Limb (tissue), 2 donors: ENCODE measurements at regions not wholly inside any gene's neighbourhood (a gene's known extent, or its start where the extent isn't known, plus 50 kb on each side); places are given as distances from the start of the nearest gene placed in this dataset.

Experiments
- DNase-seq, 2 donors: peaks; one replicate each; pipeline ENCODE4 v3.0.0-alpha.2; 2016; ENCODE audit errors: extremely low spot score in 2 of 2

GRCh38 chr2:236848501-236848900 is 237.2 kb upstream of the COPS8 start:
- DNase-seq: no peak

DNA sequence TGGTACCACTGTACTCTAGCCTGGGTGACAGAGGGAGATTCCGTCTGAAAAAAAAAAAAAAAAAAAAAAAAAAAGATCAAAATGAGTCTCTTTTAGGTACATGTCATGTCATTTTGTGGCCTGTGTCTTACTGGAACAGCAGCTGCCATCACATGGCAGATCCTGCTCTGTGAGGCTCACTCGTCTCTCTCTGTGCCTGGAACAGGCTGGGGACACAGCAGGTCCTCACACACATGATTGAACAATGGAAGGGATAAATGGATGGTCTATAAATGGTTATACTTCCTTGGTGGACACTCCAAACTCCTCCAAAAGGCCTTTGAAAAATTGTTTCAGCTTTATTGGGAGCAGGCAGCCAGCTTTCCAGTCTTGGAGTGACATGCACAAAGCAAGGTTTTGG is 236.2 kb upstream of the COPS8 start:
- DNase-seq: no peak

GRCh38 chr2:236849940-236850339 is 235.7 kb upstream of the COPS8 start:
- no peak for DNase-seq

- DNase-seq: no peak
These were observed 234.5 kb upstream of the COPS8 start for GRCh38 chr2:236851187-236851586.

- no peak for DNase-seq
These were observed 233.4 kb upstream of the COPS8 start for GRCh38 chr2:236852100-236852976.

DNA sequence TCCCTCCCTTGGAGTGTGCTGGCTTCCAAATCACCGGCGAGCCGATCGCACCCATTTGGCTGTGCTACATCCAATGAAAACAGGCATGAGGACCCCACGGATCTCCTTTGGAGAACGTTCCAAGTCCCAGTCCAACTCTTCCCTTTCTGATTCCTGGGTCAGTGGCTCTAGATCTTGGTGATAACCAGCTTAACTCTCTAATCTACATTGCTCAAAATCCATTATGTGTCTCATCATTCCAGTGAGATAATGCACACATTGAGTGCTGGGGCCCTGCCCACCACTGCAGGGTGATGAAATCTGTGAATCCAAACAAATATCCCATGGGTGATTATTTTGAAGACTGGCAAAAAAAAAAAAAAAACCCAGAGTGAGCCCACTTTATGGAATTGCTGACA is 232.7 kb upstream of the COPS8 start:
- DNase-seq: no peak

- no peak for DNase-seq
These were observed 232.1 kb upstream of the COPS8 start for GRCh38 chr2:236853585-236854051.

DNA sequence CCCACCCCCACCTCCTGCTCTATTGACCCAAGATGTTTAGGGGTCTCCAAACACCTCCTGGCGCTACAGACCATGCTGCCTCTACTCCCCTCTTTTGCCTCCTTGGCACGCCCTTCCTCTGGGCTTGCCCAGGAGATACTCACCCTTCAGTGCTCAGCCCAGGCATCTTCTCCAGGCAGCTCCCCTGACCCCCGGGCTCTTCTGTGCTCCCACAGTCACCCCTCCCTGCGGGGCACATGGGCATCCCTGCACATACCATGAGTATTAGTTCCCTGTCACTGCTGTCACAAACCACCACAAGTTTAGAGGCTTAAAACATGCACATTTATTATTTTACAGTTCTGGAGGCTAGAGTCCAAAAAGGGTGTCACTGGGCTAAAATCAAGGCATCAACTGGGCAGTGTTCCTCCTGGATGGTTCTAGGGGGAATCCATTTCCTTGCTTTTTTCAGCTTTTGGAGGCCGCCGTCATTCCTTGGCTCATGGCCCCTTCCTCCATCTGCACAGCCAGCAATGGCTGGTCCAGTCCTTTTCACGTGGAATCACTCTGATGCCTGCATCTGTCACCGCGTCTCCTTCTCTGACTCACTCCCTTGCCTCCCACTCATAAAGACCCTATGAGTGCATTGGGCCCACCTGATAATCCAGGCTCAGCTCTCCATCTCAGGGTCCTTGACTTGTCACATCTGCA is 230.4 kb upstream of the COPS8 start:
- DNase-seq: no peak

- no peak for DNase-seq
These were observed 229.5 kb upstream of the COPS8 start for GRCh38 chr2:236855866-236856847.

DNA sequence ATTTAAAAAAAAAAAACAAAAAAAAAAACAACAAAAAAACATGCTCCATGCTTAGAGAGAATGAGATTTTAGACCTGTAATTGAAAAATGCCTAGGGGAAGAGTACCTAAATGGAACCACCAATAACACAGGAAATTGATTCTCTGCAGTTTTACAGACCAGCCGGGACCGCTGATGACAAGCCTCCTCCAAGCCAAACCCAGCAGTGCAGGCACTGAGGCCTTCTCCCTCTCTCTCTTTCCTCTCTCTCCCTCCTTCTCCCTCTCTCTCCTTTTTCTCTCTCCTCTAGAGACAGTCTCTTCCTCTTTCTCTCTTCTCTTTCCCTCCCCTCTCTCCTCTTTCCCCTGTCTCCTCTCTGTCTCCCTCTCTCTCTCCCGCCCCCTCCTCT is 228.8 kb upstream of the COPS8 start:
- DNase-seq: no peak

DNA sequence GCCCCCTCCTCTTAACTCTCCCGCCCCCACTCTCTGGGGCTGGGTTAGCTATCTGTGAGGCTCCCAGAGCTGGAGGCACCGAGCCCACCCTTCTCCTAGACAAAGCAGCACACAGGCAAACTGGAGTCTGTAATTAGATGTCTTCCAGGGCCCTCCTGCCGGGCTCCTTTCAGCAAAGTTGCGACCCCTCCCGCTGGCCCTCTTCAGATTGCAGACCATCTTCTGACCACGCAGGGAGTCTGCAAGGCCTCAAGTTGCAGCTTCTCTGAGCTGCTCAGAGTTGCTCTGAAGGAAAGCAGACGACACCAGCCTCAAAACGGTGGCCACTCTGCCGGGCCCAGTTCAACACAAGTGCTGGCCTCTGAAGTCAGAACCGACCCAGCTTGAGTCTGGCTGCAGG is 228.4 kb upstream of the COPS8 start:
- no peak for DNase-seq

- DNase-seq: no peak
These were observed 227.9 kb upstream of the COPS8 start for GRCh38 chr2:236857781-236858180.

- no peak for DNase-seq
These were observed 227.0 kb upstream of the COPS8 start for GRCh38 chr2:236858661-236859060.

- no peak for DNase-seq
These were observed 225.8 kb upstream of the COPS8 start for GRCh38 chr2:236859908-236860307.

GRCh38 chr2:236861196-236861875 is 224.4 kb upstream of the COPS8 start:
- no peak for DNase-seq

DNA sequence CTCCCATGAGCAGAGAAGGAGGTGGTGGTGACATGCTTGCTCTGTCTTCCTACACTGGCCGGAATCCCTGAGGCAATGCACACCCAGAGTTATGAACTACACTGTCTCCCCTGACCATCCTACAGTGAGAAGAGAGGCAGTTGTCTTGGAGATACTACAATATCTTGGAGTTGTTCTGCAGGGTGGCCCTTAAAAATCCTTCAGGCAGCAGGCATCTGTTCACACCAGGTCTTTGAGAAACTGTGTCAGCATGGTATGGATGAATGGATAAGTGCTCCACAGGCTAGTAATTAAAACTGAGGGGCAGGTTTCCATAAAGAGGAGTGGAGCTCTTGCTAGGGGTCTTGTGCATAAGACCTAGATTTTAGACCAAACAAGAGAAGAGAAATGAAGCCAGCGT is 223.7 kb upstream of the COPS8 start:
- no peak for DNase-seq

DNA sequence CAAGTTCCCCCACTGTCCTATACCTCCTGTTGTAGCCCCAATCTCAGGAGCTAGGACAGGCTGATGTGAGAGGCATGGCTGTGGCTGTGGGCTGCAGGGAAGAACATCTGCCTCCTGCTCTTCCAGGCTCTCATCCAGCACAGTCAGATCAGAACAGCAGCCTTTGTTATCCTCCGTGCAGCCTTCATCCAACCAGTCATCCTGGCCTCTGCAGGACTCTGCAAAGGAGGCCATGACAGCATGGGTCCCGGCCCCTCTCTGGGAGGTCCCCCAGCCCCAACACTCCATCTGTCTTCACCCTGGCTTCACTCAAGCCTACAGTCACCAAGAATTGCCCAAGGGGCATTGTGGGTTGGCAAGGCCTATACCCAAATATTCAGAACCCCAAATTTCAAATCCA is 223.2 kb upstream of the COPS8 start:
- no peak for DNase-seq

- DNase-seq: peak in 1 of 2 donors; percentile 51
These were observed 222.5 kb upstream of the COPS8 start for GRCh38 chr2:236862961-236863728.

GRCh38 chr2:236863729-236864126 is 222.0 kb upstream of the COPS8 start:
- no peak for DNase-seq

- DNase-seq: no peak
These were observed 220.6 kb upstream of the COPS8 start for GRCh38 chr2:236865052-236865451.
